ENCODE measurements at regions not wholly inside any gene's neighbourhood (a gene's known extent, or its start where the extent isn't known, plus 50 kb on each side); places are given as distances from the start of the nearest gene placed in this dataset.

GRCh38 chr13:47478985-47479384 lies 522.1 kb downstream of the SUCLA2 start:
- H3K4me3 ChIP-seq (ENCODE audit: low read length), result no peak overlapping the region
- H3K36me3 ChIP-seq (ENCODE audit: insufficient read depth, low read length), result no peaks in the 10 kb centered on the region
- no peaks in the 10 kb centered on the region for H3F3A ChIP-seq (ENCODE audit: insufficient read depth, low read length, poor library complexity, severe bottlenecking)
- no peak overlapping the region for H3K9ac ChIP-seq (ENCODE audit: low read length)
- no peak overlapping the region for H3K27ac ChIP-seq (ENCODE audit: low read length)
- no peaks in the 10 kb centered on the region for H4K20me1 ChIP-seq (ENCODE audit: insufficient read depth)
- H3K4me2 ChIP-seq (ENCODE audit: low read length), result no peak overlapping the region
- no peak for TF ChIP-seq EP300 (conservative IDR thresholded peaks at IDR 0.05; ENCODE audit: poor library complexity, severe bottlenecking)
- TF ChIP-seq, protein P1, sequence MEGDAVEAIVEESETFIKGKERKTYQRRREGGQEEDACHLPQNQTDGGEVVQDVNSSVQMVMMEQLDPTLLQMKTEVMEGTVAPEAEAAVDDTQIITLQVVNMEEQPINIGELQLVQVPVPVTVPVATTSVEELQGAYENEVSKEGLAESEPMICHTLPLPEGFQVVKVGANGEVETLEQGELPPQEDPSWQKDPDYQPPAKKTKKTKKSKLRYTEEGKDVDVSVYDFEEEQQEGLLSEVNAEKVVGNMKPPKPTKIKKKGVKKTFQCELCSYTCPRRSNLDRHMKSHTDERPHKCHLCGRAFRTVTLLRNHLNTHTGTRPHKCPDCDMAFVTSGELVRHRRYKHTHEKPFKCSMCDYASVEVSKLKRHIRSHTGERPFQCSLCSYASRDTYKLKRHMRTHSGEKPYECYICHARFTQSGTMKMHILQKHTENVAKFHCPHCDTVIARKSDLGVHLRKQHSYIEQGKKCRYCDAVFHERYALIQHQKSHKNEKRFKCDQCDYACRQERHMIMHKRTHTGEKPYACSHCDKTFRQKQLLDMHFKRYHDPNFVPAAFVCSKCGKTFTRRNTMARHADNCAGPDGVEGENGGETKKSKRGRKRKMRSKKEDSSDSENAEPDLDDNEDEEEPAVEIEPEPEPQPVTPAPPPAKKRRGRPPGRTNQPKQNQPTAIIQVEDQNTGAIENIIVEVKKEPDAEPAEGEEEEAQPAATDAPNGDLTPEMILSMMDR (IDR thresholded peaks at IDR 0.05; ENCODE audit: poor library complexity, severe bottlenecking), result no peak
- TF ChIP-seq, protein P2, sequence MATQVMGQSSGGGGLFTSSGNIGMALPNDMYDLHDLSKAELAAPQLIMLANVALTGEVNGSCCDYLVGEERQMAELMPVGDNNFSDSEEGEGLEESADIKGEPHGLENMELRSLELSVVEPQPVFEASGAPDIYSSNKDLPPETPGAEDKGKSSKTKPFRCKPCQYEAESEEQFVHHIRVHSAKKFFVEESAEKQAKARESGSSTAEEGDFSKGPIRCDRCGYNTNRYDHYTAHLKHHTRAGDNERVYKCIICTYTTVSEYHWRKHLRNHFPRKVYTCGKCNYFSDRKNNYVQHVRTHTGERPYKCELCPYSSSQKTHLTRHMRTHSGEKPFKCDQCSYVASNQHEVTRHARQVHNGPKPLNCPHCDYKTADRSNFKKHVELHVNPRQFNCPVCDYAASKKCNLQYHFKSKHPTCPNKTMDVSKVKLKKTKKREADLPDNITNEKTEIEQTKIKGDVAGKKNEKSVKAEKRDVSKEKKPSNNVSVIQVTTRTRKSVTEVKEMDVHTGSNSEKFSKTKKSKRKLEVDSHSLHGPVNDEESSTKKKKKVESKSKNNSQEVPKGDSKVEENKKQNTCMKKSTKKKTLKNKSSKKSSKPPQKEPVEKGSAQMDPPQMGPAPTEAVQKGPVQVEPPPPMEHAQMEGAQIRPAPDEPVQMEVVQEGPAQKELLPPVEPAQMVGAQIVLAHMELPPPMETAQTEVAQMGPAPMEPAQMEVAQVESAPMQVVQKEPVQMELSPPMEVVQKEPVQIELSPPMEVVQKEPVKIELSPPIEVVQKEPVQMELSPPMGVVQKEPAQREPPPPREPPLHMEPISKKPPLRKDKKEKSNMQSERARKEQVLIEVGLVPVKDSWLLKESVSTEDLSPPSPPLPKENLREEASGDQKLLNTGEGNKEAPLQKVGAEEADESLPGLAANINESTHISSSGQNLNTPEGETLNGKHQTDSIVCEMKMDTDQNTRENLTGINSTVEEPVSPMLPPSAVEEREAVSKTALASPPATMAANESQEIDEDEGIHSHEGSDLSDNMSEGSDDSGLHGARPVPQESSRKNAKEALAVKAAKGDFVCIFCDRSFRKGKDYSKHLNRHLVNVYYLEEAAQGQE (IDR thresholded peaks at IDR 0.05; ENCODE audit: borderline replicate concordance), result no peak
- no peak for TF ChIP-seq MXI1 (conservative IDR thresholded peaks at IDR 0.05; ENCODE audit: poor library complexity, severe bottlenecking)
- no peak for TF ChIP-seq SMC3 (conservative IDR thresholded peaks at IDR 0.05; ENCODE audit: poor library complexity)
- TF ChIP-seq TAF1 (IDR thresholded peaks at IDR 0.05; ENCODE audit: low read depth), result no peak
- no peak for TF ChIP-seq POLR2AphosphoS5 (IDR thresholded peaks at IDR 0.05)
- TF ChIP-seq RAD21 (conservative IDR thresholded peaks at IDR 0.05), result no peak
- TF ChIP-seq EZH2 (IDR thresholded peaks at IDR 0.05; ENCODE audit: borderline replicate concordance, insufficient read depth, low read length, poor library complexity, severe bottlenecking), result no peak
- no peak overlapping the region for H2AFZ ChIP-seq (ENCODE audit: low read depth, low read length)
- H3K9me3 ChIP-seq (ENCODE audit: low read length), result no peaks in the 10 kb centered on the region
- H3K9me2 ChIP-seq (ENCODE audit: insufficient read depth, low read length), result no peaks in the 10 kb centered on the region
- no peaks in the 10 kb centered on the region for H3K79me2 ChIP-seq (replicated peaks; ENCODE audit: insufficient read depth, low read length)
- no peaks in the 10 kb centered on the region for H3K27me3 ChIP-seq (ENCODE audit: insufficient read depth, low read depth, low read length)

DNA sequence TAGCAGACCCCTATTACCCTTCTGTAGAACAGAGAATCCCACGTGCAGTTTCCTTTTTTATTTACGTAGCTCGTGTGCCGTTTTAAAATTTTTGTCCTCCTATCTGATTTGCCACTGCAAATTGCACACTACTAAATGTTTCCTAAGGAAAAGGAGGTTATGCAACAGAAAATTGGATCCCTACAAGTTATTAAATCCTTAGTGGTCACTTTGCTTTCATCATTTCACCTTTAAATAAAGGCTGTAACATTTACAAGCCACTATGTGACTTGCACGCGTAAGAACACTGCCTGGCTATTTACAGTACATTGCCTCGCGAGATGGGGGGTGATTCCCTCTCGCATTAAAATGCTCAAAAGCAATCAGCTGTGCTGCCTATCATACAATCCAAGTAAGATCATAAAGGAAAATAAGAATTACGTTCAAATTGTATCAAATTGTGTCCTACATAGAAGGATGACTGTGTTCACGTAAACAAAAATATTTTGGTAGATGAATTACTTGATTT lies 525.6 kb downstream of the SUCLA2 start:
- Histone ChIP-seq H3K4me2 (ENCODE audit: low read length) (no peak overlapping the region), H3K36me3 (ENCODE audit: insufficient read depth, low read length) (no peaks in the 10 kb centered on the region), H3F3A (ENCODE audit: insufficient read depth, low read length, poor library complexity, severe bottlenecking) (no peaks in the 10 kb centered on the region), H3K9me3 (ENCODE audit: low read length) (no peaks in the 10 kb centered on the region), H3K27ac (ENCODE audit: low read length) (no peak overlapping the region), H2AFZ (ENCODE audit: low read depth, low read length) (no peak overlapping the region), H3K79me2 (replicated peaks; ENCODE audit: insufficient read depth, low read length) (no peaks in the 10 kb centered on the region), H3K4me3 (ENCODE audit: low read length) (no peak overlapping the region), H4K20me1 (ENCODE audit: insufficient read depth) (no peaks in the 10 kb centered on the region), H3K27me3 (ENCODE audit: insufficient read depth, low read depth, low read length) (no peaks in the 10 kb centered on the region), H3K9me2 (ENCODE audit: insufficient read depth, low read length) (no peaks in the 10 kb centered on the region), H3K9ac (ENCODE audit: low read length) (no peak overlapping the region)
- TF ChIP-seq EP300 (conservative IDR thresholded peaks at IDR 0.05; ENCODE audit: poor library complexity, severe bottlenecking) (no peak), POLR2AphosphoS5 (IDR thresholded peaks at IDR 0.05) (peak; percentile 10)
- TF ChIP-seq, protein P1 (IDR thresholded peaks at IDR 0.05; ENCODE audit: poor library complexity, severe bottlenecking), result no peak

All from neural cell (in vitro differentiated cells).